NCI-H1105 (cell line): ENCODE measurements at regions not wholly inside any gene's neighbourhood (a gene's known extent, or its start where the extent isn't known, plus 50 kb on each side); places are given as distances from the start of the nearest gene placed in this dataset.

Source experiments
- DNase-seq: peaks from one replicate; lab custom pipeline; 2025; lab: John Stamatoyannopoulos, UW

GRCh38 chr5:74342948-74343682, 297.4 kb downstream of the ENC1 start:
- DNase-seq, result no peak

- no peak for DNase-seq
These were observed 298.3 kb downstream of the ENC1 start for GRCh38 chr5:74342182-74342581.

GRCh38 chr5:74341221-74341620, 299.3 kb downstream of the ENC1 start:
- no peak for DNase-seq

GRCh38 chr5:74340476-74340875, 300.1 kb downstream of the ENC1 start:
- no peak for DNase-seq

- DNase-seq, result no peak
These were observed 302.6 kb downstream of the ENC1 start for GRCh38 chr5:74337984-74338310.

GRCh38 chr5:74337254-74337983, 303.1 kb downstream of the ENC1 start:
- no peak for DNase-seq

GRCh38 chr5:74336297-74336696, 304.2 kb downstream of the ENC1 start:
- DNase-seq, result no peak

GRCh38 chr5:74334762-74335384, 305.7 kb downstream of the ENC1 start:
- no peak for DNase-seq

- DNase-seq, result no peak
These were observed 306.3 kb downstream of the ENC1 start for GRCh38 chr5:74334062-74334761.

GRCh38 chr5:74333430-74333829, 307.1 kb downstream of the ENC1 start:
- no peak for DNase-seq

- no peak for DNase-seq
These were observed 307.8 kb downstream of the ENC1 start for GRCh38 chr5:74332682-74333081.

GRCh38 chr5:74332006-74332405, 308.5 kb downstream of the ENC1 start:
- no peak for DNase-seq

GRCh38 chr5:74328221-74328630, 312.3 kb downstream of the ENC1 start:
- DNase-seq, result no peak

- DNase-seq, result no peak
These were observed 313.2 kb downstream of the ENC1 start for GRCh38 chr5:74327339-74327685.

- DNase-seq, result no peak
These were observed 313.8 kb downstream of the ENC1 start for GRCh38 chr5:74326571-74327338.

- DNase-seq, result no peak
These were observed 314.7 kb downstream of the ENC1 start for GRCh38 chr5:74325866-74326265.

GRCh38 chr5:74324556-74324955, 316.0 kb downstream of the ENC1 start:
- no peak for DNase-seq

GRCh38 chr5:74322944-74323343, 317.6 kb downstream of the ENC1 start:
- DNase-seq, result no peak

- no peak for DNase-seq
These were observed 318.3 kb downstream of the ENC1 start for GRCh38 chr5:74322191-74322590.

GRCh38 chr5:74321326-74321725, 319.2 kb downstream of the ENC1 start:
- DNase-seq, result no peak

GRCh38 chr5:74320526-74320925, 320.0 kb downstream of the ENC1 start:
- no peak for DNase-seq

- no peak for DNase-seq
These were observed 321.5 kb downstream of the ENC1 start for GRCh38 chr5:74319076-74319475.
